Colonic mucosa (tissue), 4 donors: ENCODE measurements at regions not wholly inside any gene's neighbourhood (a gene's known extent, or its start where the extent isn't known, plus 50 kb on each side); places are given as distances from the start of the nearest gene placed in this dataset.

ENCODE experiments used
- DNase-seq: peaks from one replicate; pipeline ENCODE4 v3.0.0-alpha.2; 2020
- H3K27ac ChIP-seq: fragments of 200-600 bp; one replicate; pipeline ENCODE4 v1.8.0; 2021
- H3K27me3 ChIP-seq: fragments of 200-600 bp; one replicate; pipeline ENCODE4 v1.8.0; 2021
- H3K36me3 ChIP-seq: fragments of 200-600 bp; one replicate; pipeline ENCODE4 v1.8.0; 2021
- H3K4me1 ChIP-seq: fragments of 200-600 bp; one replicate; pipeline ENCODE4 v1.8.0; 2021; ENCODE audit warnings: mild to moderate bottlenecking
- H3K4me3 ChIP-seq: fragments of 200-600 bp; one replicate; pipeline ENCODE4 v1.8.0; 2021
- H3K9ac ChIP-seq, 2 donors: one replicate each; pipeline ENCODE4 v1.7.0; 2013; ENCODE audit warnings: control low read depth in 2 of 2, low read depth in 2 of 2, low read length in 2 of 2
- H3K9me3 ChIP-seq: fragments of 200-600 bp; one replicate; pipeline ENCODE4 v1.8.0; 2021
- CTCF ChIP-seq: fragments of 200-600 bp; IDR thresholded peaks from one replicate; pipeline ENCODE4 v1.8.0; 2022; ENCODE audit warnings: antibody characterized with exemption, mild to moderate bottlenecking
- intact Hi-C: fragments of 100-400 bp; cut with DNase I; formaldehyde crosslinking; loops from one replicate; pipeline ENCODE4 v1.14.1; 2022
- donor health status: healthy.
- donor health status: DM: no; HTN: no; CAD: no.
- donor health status: DM: no; HTN: no; CAD: no.

GRCh38 chrX:17922303-17922702, 61.2 kb upstream of the RAI2 start:
- intact Hi-C loops: no loop called here
- TF ChIP-seq CTCF: no peak
- Histone ChIP-seq H3K27ac (no peak overlapping the region), H3K9ac (no peak overlapping the region), H3K9me3 (no peaks in the 10 kb centered on the region), H3K4me1 (no peaks in the 10 kb centered on the region), H3K4me3 (no peak overlapping the region), H3K27me3 (no peaks in the 10 kb centered on the region), H3K36me3 (no peaks in the 10 kb centered on the region)
- peak; percentile 23 for DNase-seq

DNA sequence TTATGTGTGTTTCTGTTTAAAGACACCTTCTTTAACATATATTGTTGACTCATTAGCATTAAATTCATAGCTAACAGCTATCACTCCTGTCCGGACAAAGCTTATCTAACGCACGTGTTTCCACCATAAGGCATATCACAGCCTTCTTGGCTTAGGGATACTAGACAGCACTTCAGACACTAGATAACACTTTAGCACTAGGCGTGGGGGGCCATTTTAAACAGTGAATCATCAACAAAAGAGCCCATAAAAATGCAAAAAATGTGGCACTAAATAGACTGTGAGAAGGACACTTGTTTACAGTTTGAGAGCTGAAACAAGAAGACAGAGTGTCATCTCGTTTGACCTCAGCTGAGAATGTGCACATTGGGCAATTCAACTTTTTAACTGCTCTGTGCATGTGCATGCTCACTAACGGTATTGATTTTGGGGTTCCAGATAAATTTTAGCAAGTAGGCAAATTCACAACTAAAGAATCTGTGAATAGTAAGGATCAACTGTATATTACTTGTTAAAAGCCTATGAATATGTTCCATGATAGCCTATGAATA, 58.9 kb upstream of the RAI2 start:
- intact Hi-C loops: no loop called here
- H3K36me3 ChIP-seq: no peaks in the 10 kb centered on the region
- no peak for TF ChIP-seq CTCF
- H3K27me3 ChIP-seq: no peaks in the 10 kb centered on the region
- H3K9me3 ChIP-seq: no peaks in the 10 kb centered on the region
- no peaks in the 10 kb centered on the region for H3K4me1 ChIP-seq
- DNase-seq: no peak
- no peak overlapping the region for H3K9ac ChIP-seq
- H3K27ac ChIP-seq: no peak overlapping the region
- no peak overlapping the region for H3K4me3 ChIP-seq

DNA sequence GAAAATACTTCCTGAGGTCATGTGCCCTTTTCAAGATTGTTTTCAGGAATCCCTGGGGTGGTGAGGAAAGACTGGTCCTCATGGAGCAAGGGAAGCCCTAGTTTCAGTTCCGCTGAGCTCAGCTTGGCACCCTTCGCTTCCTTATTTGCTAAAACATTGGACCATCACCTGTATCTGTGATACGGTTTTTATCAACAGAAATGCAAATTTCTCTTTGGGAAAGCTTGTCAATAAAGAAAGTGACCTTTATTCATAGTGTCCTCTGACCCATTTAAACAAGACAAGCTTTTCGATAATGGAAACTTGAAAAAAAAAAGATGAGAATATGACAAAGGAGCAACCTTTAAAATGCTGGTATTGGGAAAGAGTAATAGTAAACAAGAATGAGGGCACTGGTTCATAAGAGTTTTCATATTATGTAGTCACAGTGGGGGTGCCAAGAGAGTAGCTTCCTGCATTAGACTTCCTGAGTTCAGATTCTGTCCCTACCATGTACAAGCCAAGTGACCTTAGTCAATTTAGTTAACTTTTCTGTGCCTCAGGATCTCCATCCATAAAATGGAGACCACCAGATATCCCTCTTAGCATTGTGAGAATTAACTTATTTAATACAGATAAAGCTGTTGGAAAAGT, 57.0 kb upstream of the RAI2 start:
- Histone ChIP-seq H3K27ac (no peak overlapping the region), H3K27me3 (no peaks in the 10 kb centered on the region), H3K36me3 (no peaks in the 10 kb centered on the region), H3K4me1 (no peaks in the 10 kb centered on the region), H3K9me3 (no peaks in the 10 kb centered on the region), H3K4me3 (no peak overlapping the region), H3K9ac (no peak overlapping the region)
- intact Hi-C loops: no loop called here
- no peak for TF ChIP-seq CTCF
- DNase-seq: no peak

GRCh38 chrX:17913801-17914200, 52.7 kb upstream of the RAI2 start:
- DNase-seq: no peak
- Histone ChIP-seq H3K27me3 (no peaks in the 10 kb centered on the region), H3K4me1 (no peaks in the 10 kb centered on the region), H3K4me3 (no peak overlapping the region), H3K27ac (no peak overlapping the region), H3K9ac (no peak overlapping the region), H3K36me3 (no peaks in the 10 kb centered on the region), H3K9me3 (no peaks in the 10 kb centered on the region)
- intact Hi-C loops: no loop called here
- no peak for TF ChIP-seq CTCF
